ENCODE measurements at regions not wholly inside any gene's neighbourhood (a gene's known extent, or its start where the extent isn't known, plus 50 kb on each side); places are given as distances from the start of the nearest gene placed in this dataset.

GRCh38 chr18:64287926-64288325 is 139.0 kb upstream of the LINC00305 start:
- TF ChIP-seq EZH2phosphoT487 (IDR thresholded peaks at IDR 0.05; ENCODE audit: borderline replicate concordance, low read length): no peak
- ATAC-seq (no peak), DNase-seq (no peak)
- POLR2A ChIA-PET (ENCODE audit: unreplicated experiment): no interaction called here
- Histone ChIP-seq H3K79me2 (ENCODE audit: low read length) (no peaks in the 10 kb centered on the region), H3K36me3 (ENCODE audit: low read depth, low read length) (no peaks in the 10 kb centered on the region), H3K9me3 (ENCODE audit: low read length) (no peaks in the 10 kb centered on the region), H3K9ac (ENCODE audit: low read length) (no peak overlapping the region), H4K20me1 (ENCODE audit: low read length) (no peaks in the 10 kb centered on the region), H3F3A (ENCODE audit: low read length, unreplicated experiment) (no peaks in the 10 kb centered on the region), H3K4me1 (ENCODE audit: insufficient read depth, low read length) (no peaks in the 10 kb centered on the region), H3K27ac (ENCODE audit: low read length) (no peak overlapping the region), H3K4me2 (ENCODE audit: low read length) (no peak overlapping the region), H2AFZ (ENCODE audit: low read length) (no peak overlapping the region), H3K9me2 (replicated peaks; ENCODE audit: low read length) (no peaks in the 10 kb centered on the region), H3K4me3 (ENCODE audit: low read length) (no peak overlapping the region), H3K27me3 (ENCODE audit: low read length) (peaks cover 4% of the 10 kb centered on the region; the same call in 1 of the 2 replicates)
- intact Hi-C loops (cut with micrococcal nuclease): no loop called here
- no TSS peak for BruUV-seq (replicated peaks)
- CTCF ChIA-PET: no interaction called here

- no peaks in the 10 kb centered on the region for H3K9me3 ChIP-seq (ENCODE audit: low read length)
- H4K20me1 ChIP-seq (ENCODE audit: low read length): no peaks in the 10 kb centered on the region
- CTCF ChIA-PET: no interaction called here
- no peaks in the 10 kb centered on the region for H3K36me3 ChIP-seq (ENCODE audit: low read depth, low read length)
- DNase-seq: no peak
- H3K27ac ChIP-seq (ENCODE audit: low read length): no peak overlapping the region
- no peaks in the 10 kb centered on the region for H3K27me3 ChIP-seq (ENCODE audit: low read length)
- POLR2A ChIA-PET (ENCODE audit: unreplicated experiment): no interaction called here
- H3K4me2 ChIP-seq (ENCODE audit: low read length): no peak overlapping the region
- no TSS peak for BruUV-seq (replicated peaks)
- intact Hi-C loops (cut with micrococcal nuclease): no loop called here
- no peak overlapping the region for H2AFZ ChIP-seq (ENCODE audit: low read length)
- no peaks in the 10 kb centered on the region for H3K79me2 ChIP-seq (ENCODE audit: low read length)
- no peak overlapping the region for H3K9ac ChIP-seq (ENCODE audit: low read length)
- H3K9me2 ChIP-seq (replicated peaks; ENCODE audit: low read length): no peaks in the 10 kb centered on the region
- H3F3A ChIP-seq (ENCODE audit: low read length, unreplicated experiment): no peaks in the 10 kb centered on the region
- H3K4me1 ChIP-seq (ENCODE audit: insufficient read depth, low read length): no peaks in the 10 kb centered on the region
- ATAC-seq: no peak
- TF ChIP-seq EZH2phosphoT487 (IDR thresholded peaks at IDR 0.05; ENCODE audit: borderline replicate concordance, low read length) (no peak), CTCF (conservative IDR thresholded peaks at IDR 0.05; ENCODE audit: low read depth, low read length) (no peak), EZH2 (IDR thresholded peaks at IDR 0.05; ENCODE audit: low read length, unreplicated experiment) (no peak)
- H3K4me3 ChIP-seq (ENCODE audit: low read length): no peak overlapping the region
Measured at GRCh38 chr18:64283059-64283458, 134.2 kb upstream of the LINC00305 start.

GRCh38 chr18:64278026-64278425 is 129.1 kb upstream of the LINC00305 start:
- ChIA-PET POLR2A (ENCODE audit: unreplicated experiment) (no interaction called here), CTCF (no interaction called here)
- TF ChIP-seq EZH2phosphoT487 (IDR thresholded peaks at IDR 0.05; ENCODE audit: borderline replicate concordance, low read length): no peak
- no peak for TF ChIP-seq EZH2 (IDR thresholded peaks at IDR 0.05; ENCODE audit: low read length, unreplicated experiment)
- Histone ChIP-seq H3K9ac (ENCODE audit: low read length) (no peak overlapping the region), H3K27ac (ENCODE audit: low read length) (no peak overlapping the region), H3K4me1 (ENCODE audit: insufficient read depth, low read length) (no peaks in the 10 kb centered on the region), H3K79me2 (ENCODE audit: low read length) (no peaks in the 10 kb centered on the region), H4K20me1 (ENCODE audit: low read length) (no peaks in the 10 kb centered on the region), H3K9me2 (replicated peaks; ENCODE audit: low read length) (no peaks in the 10 kb centered on the region), H3K4me3 (ENCODE audit: low read length) (no peak overlapping the region), H3K9me3 (ENCODE audit: low read length) (no peaks in the 10 kb centered on the region), H3F3A (ENCODE audit: low read length, unreplicated experiment) (no peaks in the 10 kb centered on the region), H3K4me2 (ENCODE audit: low read length) (no peak overlapping the region), H2AFZ (ENCODE audit: low read length) (no peak overlapping the region), H3K27me3 (ENCODE audit: low read length) (no peaks in the 10 kb centered on the region; the same call in 1 of the 2 replicates), H3K36me3 (ENCODE audit: low read depth, low read length) (no peaks in the 10 kb centered on the region)
- no TSS peak for BruUV-seq (replicated peaks)
- intact Hi-C loops (cut with micrococcal nuclease): no loop called here
- ATAC-seq: no peak
- no peak for DNase-seq

Measured in PC-3 (cell line).